ENCODE measurements at regions not wholly inside any gene's neighbourhood (a gene's known extent, or its start where the extent isn't known, plus 50 kb on each side); places are given as distances from the start of the nearest gene placed in this dataset.

DNA sequence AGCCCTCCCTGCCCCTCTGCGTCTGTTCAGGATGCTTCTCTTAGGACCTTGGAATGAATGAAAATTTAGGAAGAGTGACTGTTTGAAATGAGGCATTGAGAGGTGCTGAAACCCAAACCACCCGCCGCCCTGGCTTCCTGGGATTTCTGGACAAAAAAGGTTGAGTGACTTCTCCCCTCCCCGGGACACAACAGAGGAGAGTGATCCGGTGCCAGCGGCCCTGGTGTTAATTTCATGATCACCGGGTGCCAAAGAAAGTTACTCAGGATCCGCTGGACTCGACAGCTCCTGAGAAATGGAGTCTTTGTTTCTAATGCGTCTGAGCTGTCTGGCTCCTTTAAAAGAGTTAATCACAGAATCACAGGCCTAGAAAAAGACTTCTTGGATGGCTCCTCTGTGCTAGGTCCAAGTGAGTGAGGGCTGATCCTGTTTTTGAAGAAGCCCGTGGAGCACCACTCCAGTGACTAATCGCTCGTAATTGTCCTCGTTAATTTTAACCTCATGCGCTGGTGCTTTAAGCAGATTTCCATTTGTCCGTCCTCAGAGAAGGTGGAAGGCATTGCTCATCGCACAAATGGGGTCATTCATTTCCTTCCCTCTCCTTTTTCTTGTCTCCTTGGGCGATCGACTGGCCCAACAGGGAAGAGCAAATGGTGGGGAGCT is 144.4 kb upstream of the ZFHX3 start:
- H3K4me3 ChIP-seq (ENCODE audit: low read depth, low read length) = no peak overlapping the region
- TF ChIP-seq, protein P1, sequence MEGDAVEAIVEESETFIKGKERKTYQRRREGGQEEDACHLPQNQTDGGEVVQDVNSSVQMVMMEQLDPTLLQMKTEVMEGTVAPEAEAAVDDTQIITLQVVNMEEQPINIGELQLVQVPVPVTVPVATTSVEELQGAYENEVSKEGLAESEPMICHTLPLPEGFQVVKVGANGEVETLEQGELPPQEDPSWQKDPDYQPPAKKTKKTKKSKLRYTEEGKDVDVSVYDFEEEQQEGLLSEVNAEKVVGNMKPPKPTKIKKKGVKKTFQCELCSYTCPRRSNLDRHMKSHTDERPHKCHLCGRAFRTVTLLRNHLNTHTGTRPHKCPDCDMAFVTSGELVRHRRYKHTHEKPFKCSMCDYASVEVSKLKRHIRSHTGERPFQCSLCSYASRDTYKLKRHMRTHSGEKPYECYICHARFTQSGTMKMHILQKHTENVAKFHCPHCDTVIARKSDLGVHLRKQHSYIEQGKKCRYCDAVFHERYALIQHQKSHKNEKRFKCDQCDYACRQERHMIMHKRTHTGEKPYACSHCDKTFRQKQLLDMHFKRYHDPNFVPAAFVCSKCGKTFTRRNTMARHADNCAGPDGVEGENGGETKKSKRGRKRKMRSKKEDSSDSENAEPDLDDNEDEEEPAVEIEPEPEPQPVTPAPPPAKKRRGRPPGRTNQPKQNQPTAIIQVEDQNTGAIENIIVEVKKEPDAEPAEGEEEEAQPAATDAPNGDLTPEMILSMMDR (IDR thresholded peaks at IDR 0.05; ENCODE audit: low read depth, low read length) = no peak
- in situ Hi-C loops (cut with HindIII; ENCODE audit: low sequenced_read_pairs) = no loop called here
- peak; percentile 48 for DNase-seq (ENCODE audit: low read depth, low spot score)

DNA sequence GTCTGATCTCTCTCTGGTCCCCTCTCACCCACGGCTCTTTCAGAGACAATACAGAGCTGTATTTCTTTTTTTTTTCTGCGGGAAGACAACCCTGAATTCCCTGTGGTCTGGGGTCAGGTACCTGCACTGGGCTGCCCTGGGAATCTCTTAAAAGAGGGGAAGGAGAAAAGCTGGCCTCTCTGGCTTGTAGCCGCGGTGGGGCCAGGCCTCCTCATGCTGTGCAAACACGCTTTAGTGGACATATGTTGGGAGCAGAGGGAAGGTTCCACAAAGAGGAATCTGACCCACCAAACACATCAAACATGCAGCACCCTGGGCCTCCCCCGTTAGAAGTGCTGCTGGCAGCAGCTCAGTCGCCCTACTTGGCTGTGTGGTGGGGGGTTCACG is 143.7 kb upstream of the ZFHX3 start:
- no peak for DNase-seq (ENCODE audit: low read depth, low spot score)
- TF ChIP-seq, protein P1 (IDR thresholded peaks at IDR 0.05; ENCODE audit: low read depth, low read length) = no peak
- in situ Hi-C loops (cut with HindIII; ENCODE audit: low sequenced_read_pairs) = no loop called here
- H3K4me3 ChIP-seq (ENCODE audit: low read depth, low read length) = no peak overlapping the region

DNA sequence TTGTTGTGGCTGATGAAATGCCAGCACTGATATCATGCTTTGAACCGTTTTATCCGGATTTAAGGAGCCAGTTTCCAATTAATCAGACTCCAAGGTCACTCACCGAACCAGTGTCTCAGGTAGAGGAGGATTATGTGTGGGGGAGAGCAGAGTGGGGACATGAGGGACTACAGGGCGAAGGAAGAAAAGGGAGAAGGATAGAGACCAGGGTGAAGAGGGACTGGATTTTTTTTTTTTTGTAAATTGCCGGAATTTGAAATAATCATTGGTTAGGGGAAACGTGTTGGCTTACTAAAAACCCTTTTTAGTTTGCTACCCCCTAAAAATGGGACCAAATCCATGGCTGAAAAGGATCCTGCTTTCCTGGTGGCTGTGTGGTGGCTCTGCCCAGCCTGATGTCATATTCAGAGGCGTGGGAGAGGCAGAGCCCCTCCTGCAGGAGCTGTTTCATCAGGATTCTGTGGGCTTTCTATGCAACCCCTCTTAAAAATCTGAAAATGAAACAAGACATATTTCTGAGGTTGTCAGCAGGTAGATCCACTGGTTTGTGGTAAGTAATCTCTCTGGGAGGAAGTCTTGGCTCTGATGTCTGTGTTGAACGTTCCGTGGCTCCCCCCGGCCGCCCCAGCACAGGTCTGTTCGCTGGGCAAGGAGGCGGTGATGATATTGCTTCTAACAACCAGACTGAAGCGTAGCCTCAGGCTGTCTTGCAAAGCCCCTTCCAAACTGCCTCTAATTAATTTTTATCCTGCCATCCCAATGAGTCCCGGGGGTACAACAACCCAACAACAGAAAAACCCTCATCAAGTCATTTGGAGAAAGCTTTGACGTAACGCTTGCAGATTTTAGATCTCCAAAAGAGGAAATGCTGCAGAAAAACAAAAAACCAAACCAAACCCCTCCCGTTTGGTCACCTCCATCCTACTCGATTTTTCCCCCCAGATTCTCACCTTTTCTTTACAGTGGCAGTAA is 143.0 kb upstream of the ZFHX3 start:
- TF ChIP-seq, protein P1 (IDR thresholded peaks at IDR 0.05; ENCODE audit: low read depth, low read length) = no peak
- H3K4me3 ChIP-seq (ENCODE audit: low read depth, low read length) = no peak overlapping the region
- DNase-seq (ENCODE audit: low read depth, low spot score) = no peak
- in situ Hi-C loops (cut with HindIII; ENCODE audit: low sequenced_read_pairs) = no loop called here

DNA sequence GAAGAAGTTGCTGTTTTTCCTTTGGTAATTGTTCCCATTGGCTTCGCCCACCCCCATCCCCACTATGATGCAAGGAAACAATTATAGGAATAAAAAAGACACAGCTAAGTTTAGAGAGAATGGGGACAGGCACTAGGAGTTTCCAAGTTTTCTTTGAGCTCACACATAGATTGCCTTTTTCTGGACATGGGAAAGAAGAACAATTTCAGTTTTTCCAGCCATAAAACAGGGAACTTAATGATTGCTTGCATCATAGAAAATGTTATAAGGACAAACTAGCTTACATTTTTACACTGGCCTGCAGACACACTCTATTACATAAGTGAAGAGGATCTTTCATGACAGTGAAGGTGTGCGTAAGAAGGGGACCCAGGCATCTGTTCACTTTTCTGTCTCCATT is 142.3 kb upstream of the ZFHX3 start:
- TF ChIP-seq, protein P1 (IDR thresholded peaks at IDR 0.05; ENCODE audit: low read depth, low read length) = no peak
- in situ Hi-C loops (cut with HindIII; ENCODE audit: low sequenced_read_pairs) = no loop called here
- no peak for DNase-seq (ENCODE audit: low read depth, low spot score)

DNA sequence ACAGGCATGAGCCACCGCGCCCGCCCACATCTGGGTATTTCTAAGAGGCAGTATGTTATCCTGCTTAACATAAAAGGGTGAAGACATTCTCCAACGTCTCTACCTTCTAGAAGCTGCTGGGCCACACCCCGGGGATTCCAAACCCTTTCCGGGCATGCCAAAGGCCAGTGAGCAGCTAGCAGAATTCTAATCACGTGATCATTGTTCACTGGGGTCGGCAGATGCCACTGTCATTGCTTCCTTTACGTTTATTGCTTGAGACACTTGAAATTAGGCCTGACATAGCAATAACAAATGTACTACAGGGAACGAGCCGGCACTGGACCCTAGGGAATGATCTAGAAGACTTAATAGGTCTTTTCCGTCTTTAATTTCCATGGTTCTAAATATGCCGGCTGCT is 141.2 kb upstream of the ZFHX3 start:
- TF ChIP-seq, protein P1 (IDR thresholded peaks at IDR 0.05; ENCODE audit: low read depth, low read length) = no peak
- DNase-seq (ENCODE audit: low read depth, low spot score) = no peak
- in situ Hi-C loops (cut with HindIII; ENCODE audit: low sequenced_read_pairs) = no loop called here
- H3K4me3 ChIP-seq (ENCODE audit: low read depth, low read length) = no peak overlapping the region

More for the DNA sequence above, 142.3 kb upstream of the ZFHX3 start:
- H3K4me3 ChIP-seq (ENCODE audit: low read depth, low read length) = no peak overlapping the region

DNA sequence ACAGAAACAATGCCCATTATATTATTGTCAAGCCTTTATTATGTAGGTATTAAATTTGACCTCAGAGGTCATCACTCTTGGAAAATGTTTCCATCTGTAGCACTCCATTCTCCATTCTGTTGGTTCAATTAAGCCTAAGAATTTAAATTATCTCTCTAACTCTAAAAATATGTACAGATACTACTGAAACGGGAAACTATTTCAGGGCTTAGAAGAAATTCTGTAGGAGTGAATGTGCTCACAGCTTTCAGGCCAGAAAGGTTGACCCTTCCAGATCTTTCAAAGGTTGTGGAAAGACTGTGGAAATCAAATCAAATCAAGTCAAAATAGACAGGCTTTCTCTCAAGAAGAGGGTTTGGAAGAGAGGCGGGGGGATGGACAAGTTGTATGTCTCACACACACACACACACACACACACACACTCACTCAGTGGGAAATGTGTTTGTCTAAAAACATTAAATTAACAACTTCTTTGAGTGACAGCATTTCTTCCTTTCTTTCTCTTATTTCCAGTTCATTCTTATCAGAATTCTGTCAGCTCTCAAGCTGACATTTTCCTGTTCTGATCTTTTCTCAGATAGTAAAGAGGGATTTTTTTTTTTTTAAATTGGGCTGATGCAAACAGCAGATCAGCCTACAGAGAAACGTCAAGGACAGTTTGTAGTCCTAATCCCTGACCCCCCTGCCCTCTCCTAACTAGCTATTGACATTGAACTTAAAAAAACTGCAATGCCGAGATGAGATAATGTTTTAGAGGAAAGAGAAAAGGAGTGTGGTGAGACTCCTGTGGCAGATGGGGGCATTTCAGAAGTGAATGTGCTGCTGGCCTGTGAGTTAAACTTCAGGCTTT is 139.0 kb upstream of the ZFHX3 start:
- no peak overlapping the region for H3K4me3 ChIP-seq (ENCODE audit: low read depth, low read length)
- no peak for DNase-seq (ENCODE audit: low read depth, low spot score)
- in situ Hi-C loops (cut with HindIII; ENCODE audit: low sequenced_read_pairs) = no loop called here
- TF ChIP-seq, protein P1 (IDR thresholded peaks at IDR 0.05; ENCODE audit: low read depth, low read length) = no peak
